HG02973 (cell line): ENCODE measurements at regions not wholly inside any gene's neighbourhood (a gene's known extent, or its start where the extent isn't known, plus 50 kb on each side); places are given as distances from the start of the nearest gene placed in this dataset.
"Not testable (repeated sequence)": the region's sequence is repeated elsewhere in the genome, so short reads cannot be mapped to it uniquely, and the experiment has no call there.

ENCODE experiments used
- ATAC-seq: cut with Tn5 transposase; IDR thresholded peaks from one replicate; pipeline ENCODE4 v1.9.1; 2021; ENCODE audit warnings: moderate library complexity; ENCODE audit not compliant: unreplicated experiment

DNA sequence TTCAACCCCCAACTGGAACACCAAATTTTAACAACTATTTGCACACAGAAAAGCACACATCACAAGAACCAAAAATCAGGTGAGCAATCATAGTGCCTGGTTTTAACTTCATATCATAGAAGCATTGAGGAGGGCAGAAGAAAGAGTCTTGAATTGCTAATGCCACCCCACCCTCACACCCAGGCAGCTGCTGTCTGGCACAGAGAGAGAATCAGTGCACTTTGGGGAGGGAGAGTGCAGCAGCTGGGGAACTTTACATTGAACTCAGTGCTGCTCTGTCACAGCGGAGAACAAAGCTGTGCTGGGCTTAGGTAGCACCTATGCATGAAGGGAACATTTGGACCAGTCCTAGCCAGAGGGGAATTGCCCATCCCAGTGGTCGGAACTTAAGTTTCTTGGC lies 76.0 kb upstream of the KBTBD8 start:
- ATAC-seq = no peak

DNA sequence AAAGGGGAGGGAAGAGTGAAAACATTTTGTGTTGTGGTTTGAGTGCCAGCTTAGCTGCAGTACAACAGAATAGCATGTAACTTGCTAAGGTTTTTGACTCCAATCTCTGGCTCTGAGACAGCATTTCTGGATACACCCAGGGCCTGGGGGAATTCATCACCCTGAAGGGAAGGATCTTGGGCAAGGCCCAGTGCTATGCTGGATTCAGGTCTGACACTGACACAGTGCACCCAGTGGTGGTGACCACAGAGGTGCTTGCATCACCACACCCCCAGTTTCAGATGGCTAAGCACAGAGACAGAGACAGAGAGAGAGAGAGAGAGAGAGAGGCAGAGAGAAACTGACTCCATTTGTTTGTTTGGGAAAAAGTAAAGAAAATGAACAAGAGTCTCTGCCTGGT lies 74.1 kb upstream of the KBTBD8 start:
- ATAC-seq = no peak

DNA sequence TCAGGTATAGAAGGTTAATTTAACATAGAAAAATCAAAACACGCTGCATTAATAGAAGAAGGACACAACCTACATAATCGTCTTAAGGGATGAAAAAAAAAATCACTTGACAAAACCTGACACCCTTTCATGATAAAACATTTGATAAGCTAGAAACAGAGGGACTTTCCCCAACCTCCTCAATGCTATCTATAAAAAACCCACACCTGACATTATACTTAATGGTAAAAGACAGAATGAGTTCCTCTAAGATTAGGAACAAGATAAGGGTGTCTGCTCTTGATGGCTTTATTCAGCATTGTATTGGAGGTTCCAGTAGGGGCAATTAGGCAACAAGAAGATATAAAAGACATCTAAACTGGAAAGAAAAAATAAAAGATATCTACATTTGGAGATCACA lies 69.9 kb upstream of the KBTBD8 start:
- ATAC-seq = no peak

DNA sequence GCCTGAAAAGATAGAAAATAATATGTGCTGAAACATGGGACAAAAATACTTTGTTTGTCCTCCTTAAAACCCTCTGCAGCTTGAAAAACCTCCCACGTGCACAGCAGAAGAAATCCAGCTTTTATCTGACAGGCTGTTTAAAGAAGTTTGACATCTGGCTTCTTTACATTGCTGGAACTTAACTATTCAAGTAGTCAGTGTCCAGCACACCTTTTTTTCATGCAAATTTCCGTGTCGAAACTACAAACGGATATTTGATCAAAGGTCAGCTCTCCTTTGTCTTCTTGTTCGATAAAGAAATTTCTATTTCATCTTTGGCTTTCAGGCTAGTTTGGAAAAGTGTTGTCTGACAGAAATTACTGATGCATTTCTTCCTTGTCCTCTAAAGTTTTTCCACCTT lies 66.8 kb upstream of the KBTBD8 start:
- ATAC-seq = no peak

DNA sequence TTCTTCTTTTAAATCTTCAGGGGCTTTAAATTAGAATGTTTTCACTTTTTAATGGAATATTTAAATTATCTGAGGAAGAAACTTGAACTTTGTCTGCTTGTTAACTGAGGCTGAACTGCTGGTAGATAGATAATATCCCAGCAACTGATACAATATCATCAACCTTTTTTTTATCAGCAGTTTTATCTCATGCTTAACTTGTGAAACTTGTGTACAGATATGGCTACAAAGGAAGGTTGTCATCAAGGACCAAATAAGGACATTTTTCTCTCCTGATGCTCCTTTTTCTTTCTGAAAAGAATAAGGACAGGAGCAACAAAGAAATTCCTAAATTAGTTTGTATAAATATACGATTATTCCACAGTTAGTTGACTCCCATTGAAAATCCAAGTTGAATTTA lies 66.4 kb upstream of the KBTBD8 start:
- no peak for ATAC-seq

DNA sequence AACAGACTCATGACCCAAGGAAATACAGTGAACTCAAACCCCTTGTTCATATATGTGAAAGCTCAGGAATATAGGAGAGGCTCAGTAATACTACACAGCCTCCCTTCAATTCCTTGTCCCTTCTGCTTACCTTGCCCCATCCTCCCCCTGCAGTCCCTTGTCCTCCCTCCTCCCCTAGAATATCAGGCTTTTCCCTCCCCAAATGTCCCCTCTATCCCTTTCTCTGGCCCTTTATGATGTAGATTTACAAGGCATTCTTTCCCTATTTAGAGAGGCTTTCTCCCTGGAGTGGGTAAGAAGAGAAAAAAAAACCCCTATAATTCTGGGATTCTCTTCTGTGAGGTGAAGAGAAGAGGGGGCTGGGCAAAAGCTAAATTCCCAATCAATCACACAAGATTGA lies 64.9 kb upstream of the KBTBD8 start:
- ATAC-seq = no peak

DNA sequence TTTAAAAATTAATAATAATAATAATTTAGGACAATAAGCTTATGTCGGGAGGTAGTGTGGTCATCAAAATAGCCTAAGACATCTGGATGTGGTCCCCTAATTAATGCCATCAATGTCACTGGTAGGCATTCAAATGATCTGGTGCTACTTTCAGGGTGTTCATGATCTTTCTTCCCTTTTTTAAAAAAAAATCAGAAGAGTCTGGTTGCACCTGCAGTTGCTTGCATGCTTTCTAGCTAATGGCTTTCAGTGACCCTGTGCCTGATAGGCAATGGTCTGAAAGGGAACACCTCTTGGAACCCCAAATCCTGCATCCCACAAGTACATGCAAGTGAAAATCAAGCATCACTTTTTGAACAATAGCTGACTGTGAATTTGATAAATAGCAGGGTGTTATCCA lies 64.1 kb upstream of the KBTBD8 start:
- no peak for ATAC-seq

DNA sequence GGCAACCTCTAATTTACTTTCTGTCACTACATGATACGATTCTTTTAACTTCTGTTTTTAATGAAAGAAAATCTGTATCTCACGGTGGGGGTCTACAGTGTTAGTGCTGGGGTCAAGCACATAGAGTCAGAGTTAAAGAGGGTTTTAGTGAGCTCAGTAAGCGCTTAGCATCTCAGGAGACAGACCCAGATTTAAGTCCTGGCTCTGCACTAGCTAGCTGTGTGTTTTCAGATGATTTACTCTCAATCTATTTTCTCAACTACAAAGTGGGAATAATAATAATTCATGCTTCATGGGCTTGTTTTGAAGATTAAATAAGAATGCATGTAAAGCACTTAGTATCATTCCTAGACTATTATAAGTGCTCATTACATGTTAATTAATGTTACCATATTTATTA lies 63.4 kb upstream of the KBTBD8 start:
- no peak for ATAC-seq

DNA sequence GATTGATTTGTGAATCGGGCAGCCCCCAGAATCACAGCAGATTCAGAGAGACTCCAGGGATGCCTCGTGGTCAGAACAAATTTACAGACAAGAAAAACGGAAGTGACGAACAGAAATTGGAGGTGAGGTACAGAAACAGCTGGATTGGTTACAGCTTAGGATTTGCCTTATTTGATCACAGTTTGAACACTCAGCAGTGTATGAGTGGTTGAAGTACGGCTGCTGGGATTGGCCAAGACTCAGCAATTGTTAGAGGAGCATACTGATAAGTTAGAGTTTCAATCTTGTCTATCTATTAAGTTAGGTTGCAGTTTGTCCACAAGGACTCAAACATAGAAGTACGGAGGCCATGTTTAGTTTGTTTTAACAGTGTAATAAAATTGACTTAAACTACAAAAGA lies 61.1 kb upstream of the KBTBD8 start:
- ATAC-seq = not testable (repeated sequence)

DNA sequence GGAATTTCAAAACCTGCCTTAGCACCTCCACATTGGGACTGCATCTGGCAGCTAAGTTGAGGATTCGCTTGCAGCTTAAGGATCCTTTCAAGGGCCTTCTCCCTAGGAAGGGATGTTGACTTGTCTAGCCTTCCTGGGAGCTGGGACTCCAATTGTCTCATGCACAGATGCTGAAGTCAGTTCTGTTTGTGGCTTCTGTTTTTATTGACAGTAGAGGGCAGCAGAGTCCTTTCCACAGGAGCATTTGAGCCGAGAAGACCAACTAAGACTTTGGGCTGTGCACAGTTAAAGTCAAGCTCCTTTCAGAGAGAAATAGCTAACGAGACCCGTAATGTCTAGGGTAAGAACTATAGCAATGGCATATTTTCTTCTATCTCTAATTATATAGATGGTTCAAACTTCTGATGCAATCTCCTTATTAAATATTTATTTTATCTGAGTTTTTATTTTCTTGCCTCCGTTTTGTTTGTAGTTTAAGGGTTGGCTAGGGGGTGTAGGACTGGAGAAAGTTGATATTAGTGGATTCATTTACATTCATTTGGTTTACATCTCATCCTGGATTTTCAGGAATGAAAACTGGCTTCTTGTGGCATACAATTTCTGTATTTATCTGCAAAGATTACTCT lies 59.7 kb upstream of the KBTBD8 start:
- peak; percentile 85 for ATAC-seq

DNA sequence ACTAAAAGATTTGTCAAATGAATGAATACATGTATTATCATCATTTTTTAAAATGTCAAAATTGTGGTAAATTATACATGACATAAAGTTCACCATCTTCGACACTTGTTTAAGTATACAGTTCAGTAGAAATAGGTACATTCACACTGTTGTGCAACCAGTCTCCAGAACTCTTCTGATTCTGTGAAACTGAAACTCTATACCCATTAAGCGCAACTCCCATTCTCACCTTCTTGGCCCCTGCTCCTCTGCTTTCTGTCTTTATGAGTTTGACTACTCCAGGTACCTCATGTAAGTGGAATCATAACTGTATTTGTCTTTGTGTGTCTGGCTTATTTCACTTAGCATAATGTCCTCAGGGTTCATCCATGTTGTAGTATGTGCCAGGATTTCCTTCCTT lies 50.1 kb upstream of the KBTBD8 start:
- no peak for ATAC-seq
